ENCODE measurements at regions not wholly inside any gene's neighbourhood (a gene's known extent, or its start where the extent isn't known, plus 50 kb on each side); places are given as distances from the start of the nearest gene placed in this dataset.

DNA sequence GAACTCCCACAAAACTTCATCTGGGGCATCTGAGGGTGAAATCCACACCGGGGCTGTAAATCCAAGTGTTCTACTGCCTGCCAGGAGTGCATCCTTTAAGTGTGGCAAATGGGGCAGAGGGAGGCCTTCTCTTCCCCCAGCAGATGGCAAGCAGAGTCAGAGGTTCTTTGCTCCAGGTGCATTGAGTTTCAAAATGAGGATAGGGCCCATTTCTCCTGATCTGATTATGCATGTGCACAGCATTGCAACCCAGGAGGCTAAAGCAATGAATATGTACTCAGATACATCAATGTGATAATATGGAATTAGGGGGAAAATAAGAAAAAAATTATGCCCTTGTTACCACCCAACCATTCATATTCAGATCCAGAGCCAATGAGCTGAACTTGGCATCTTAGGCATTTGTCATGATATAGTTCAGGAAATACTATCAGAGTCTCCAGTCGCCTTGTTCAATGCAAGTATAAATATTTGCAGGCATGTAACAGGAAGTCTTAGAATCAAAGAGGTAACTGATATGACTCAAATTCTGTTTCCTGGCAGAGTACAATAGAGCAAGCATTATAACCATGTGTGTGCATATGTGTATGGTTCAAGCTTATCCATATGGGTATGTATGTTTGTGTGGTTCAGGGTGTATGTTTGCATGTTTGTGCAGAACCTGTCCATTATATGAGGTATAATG is 473.8 kb upstream of the PKN2 start:
- TF ChIP-seq, protein P1, sequence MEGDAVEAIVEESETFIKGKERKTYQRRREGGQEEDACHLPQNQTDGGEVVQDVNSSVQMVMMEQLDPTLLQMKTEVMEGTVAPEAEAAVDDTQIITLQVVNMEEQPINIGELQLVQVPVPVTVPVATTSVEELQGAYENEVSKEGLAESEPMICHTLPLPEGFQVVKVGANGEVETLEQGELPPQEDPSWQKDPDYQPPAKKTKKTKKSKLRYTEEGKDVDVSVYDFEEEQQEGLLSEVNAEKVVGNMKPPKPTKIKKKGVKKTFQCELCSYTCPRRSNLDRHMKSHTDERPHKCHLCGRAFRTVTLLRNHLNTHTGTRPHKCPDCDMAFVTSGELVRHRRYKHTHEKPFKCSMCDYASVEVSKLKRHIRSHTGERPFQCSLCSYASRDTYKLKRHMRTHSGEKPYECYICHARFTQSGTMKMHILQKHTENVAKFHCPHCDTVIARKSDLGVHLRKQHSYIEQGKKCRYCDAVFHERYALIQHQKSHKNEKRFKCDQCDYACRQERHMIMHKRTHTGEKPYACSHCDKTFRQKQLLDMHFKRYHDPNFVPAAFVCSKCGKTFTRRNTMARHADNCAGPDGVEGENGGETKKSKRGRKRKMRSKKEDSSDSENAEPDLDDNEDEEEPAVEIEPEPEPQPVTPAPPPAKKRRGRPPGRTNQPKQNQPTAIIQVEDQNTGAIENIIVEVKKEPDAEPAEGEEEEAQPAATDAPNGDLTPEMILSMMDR (IDR thresholded peaks at IDR 0.05; ENCODE audit: insufficient read depth, low read length): no peak
- DNase-seq (ENCODE audit: low read depth): no peak
- no peak overlapping the region for H3K4me3 ChIP-seq (ENCODE audit: low read depth, low read length)

GRCh38 chr1:88216441-88216840 is 467.6 kb upstream of the PKN2 start:
- no peak overlapping the region for H3K4me3 ChIP-seq (ENCODE audit: low read depth, low read length)
- TF ChIP-seq, protein P1 (IDR thresholded peaks at IDR 0.05; ENCODE audit: insufficient read depth, low read length): no peak
- DNase-seq (ENCODE audit: low read depth): no peak

- TF ChIP-seq, protein P1 (IDR thresholded peaks at IDR 0.05; ENCODE audit: insufficient read depth, low read length): no peak
- no peak for DNase-seq (ENCODE audit: low read depth)
- H3K4me3 ChIP-seq (ENCODE audit: low read depth, low read length): no peak overlapping the region
These were observed 466.7 kb upstream of the PKN2 start for GRCh38 chr1:88217386-88217785.

DNA sequence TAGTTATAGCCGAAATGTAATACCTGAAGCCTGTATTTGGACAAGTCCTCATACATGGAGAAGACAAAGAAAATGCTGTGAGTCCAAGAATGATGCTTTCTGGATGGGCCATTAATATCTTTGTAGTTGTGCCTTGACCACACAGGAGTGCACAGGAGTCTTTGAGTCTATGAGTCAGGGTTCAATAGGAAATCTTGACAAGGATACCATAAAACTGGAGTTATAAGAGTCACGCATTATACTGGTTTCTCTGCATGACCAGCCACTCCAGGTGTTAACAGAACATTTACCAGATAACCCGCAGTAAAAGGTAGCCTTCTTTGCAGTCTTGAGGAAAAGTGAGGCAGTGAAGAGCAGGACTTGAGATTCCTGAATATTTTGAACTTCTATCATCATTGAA is 464.6 kb upstream of the PKN2 start:
- no peak overlapping the region for H3K4me3 ChIP-seq (ENCODE audit: low read depth, low read length)
- TF ChIP-seq, protein P1 (IDR thresholded peaks at IDR 0.05; ENCODE audit: insufficient read depth, low read length): no peak
- DNase-seq (ENCODE audit: low read depth): no peak

DNA sequence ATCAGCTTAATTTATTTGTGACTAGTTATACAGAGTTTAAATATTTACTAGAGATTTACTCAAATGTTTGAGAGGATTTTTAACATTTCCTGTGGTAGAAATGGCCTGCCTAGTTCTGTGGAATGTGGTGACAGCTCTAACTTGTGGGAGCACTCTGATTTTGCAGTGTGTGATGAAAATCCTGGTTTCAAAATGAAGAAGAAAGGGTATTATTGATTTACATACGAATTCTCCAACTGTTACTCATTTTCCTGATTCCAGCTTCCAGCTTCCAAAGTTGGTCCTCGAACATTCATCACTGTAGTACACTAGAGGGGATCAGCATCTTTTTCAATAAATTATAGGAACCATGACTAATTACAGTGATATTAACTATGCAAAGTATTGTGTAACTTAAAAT is 462.7 kb upstream of the PKN2 start:
- DNase-seq (ENCODE audit: low read depth): no peak
- TF ChIP-seq, protein P1 (IDR thresholded peaks at IDR 0.05; ENCODE audit: insufficient read depth, low read length): no peak

DNA sequence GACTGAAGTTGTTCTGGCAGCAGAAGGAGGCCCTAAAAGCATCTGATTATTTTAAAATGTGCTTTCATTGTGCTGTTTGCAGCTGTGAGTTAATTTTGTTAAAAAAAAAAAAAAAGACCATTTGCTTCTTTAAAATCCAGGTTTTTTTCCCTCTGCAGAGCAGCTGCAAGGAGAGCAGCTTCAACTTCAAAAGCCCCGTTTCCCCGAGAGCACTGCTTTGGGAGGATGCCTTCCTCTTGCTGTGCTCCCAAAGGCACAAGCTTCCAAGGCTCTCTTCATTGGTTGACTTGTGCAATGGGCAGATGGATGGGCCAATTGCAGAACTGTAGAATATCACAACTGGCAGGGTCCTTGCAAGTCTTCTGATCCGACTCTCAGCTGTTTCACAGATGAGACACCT is 459.2 kb upstream of the PKN2 start:
- DNase-seq (ENCODE audit: low read depth): no peak
- no peak overlapping the region for H3K4me3 ChIP-seq (ENCODE audit: low read depth, low read length)
- TF ChIP-seq, protein P1 (IDR thresholded peaks at IDR 0.05; ENCODE audit: insufficient read depth, low read length): no peak

More for the DNA sequence above, 462.7 kb upstream of the PKN2 start:
- H3K4me3 ChIP-seq (ENCODE audit: low read depth, low read length): no peak overlapping the region

- DNase-seq (ENCODE audit: low read depth): no peak
- H3K4me3 ChIP-seq (ENCODE audit: low read depth, low read length): no peak overlapping the region
- TF ChIP-seq, protein P1 (IDR thresholded peaks at IDR 0.05; ENCODE audit: insufficient read depth, low read length): no peak
These were observed 456.0 kb upstream of the PKN2 start for GRCh38 chr1:88228114-88228513.
